GM12873 (cell line): ENCODE measurements at regions not wholly inside any gene's neighbourhood (a gene's known extent, or its start where the extent isn't known, plus 50 kb on each side); places are given as distances from the start of the nearest gene placed in this dataset.

Experiments used
- TF ChIP-seq, protein P1 (sequence below): IDR thresholded peaks from 2 replicates; pipeline ENCODE4 v1.5.1; 2012; ENCODE audit warnings: low read depth, mild to moderate bottlenecking, moderate library complexity, low read length, control low read depth; ENCODE audit not compliant: insufficient read depth; ENCODE audit errors: missing control alignments

DNA sequence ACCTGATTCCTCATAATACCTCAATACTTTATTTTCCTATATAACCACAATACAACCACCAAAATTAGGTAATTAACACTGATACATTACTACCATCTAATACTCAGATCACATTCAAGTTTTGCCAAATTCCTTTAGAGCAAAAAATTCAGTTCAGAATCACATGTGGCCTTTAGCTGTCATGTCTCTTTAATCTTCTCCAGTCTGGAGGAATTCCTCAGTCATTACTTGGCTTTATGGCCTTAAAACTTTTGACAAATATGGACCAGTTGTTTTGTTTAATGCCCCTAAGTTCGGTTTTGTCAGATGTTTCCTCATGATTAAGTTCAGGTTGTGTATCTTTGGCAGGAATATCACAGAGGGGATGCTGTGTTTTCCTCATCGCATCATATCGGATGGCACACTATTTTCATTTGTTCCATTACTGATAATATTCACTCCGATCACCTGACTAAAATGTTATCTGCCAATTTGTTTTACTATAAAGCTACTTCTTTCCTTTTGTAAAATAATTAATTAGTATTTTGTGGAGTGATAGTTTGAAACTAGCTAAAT lies 51.2 kb upstream of the AKIRIN2 start:
- TF ChIP-seq, protein P1, sequence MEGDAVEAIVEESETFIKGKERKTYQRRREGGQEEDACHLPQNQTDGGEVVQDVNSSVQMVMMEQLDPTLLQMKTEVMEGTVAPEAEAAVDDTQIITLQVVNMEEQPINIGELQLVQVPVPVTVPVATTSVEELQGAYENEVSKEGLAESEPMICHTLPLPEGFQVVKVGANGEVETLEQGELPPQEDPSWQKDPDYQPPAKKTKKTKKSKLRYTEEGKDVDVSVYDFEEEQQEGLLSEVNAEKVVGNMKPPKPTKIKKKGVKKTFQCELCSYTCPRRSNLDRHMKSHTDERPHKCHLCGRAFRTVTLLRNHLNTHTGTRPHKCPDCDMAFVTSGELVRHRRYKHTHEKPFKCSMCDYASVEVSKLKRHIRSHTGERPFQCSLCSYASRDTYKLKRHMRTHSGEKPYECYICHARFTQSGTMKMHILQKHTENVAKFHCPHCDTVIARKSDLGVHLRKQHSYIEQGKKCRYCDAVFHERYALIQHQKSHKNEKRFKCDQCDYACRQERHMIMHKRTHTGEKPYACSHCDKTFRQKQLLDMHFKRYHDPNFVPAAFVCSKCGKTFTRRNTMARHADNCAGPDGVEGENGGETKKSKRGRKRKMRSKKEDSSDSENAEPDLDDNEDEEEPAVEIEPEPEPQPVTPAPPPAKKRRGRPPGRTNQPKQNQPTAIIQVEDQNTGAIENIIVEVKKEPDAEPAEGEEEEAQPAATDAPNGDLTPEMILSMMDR: no peak
